Endothelial cell of umbilical vein (primary cell): ENCODE measurements at regions not wholly inside any gene's neighbourhood (a gene's known extent, or its start where the extent isn't known, plus 50 kb on each side); places are given as distances from the start of the nearest gene placed in this dataset.
"Not testable (repeated sequence)": the region's sequence is repeated elsewhere in the genome, so short reads cannot be mapped to it uniquely, and the experiment has no call there.

ENCODE experiments used
- CTCF ChIP-seq, 2 donors: IDR thresholded peaks; 1 replicate in 1 of 2; 2 replicates in 1 of 2; pipeline ENCODE4 v1.5.1; 2011; ENCODE audit warnings: low read length in 2 of 2, mild to moderate bottlenecking in 2 of 2, moderate library complexity in 2 of 2, control low read depth in 1 of 2, inconsistent platforms in 1 of 2, low read depth in 1 of 2; ENCODE audit not compliant: insufficient read depth in 1 of 2; ENCODE audit errors: extremely low read depth in 1 of 2
- EZH2 ChIP-seq: IDR thresholded peaks from 2 replicates; pipeline ENCODE4 v1.6.1; 2012; ENCODE audit warnings: borderline replicate concordance, low read depth, mild to moderate bottlenecking, moderate library complexity, low read length, inconsistent platforms; ENCODE audit not compliant: severe bottlenecking
- FOS ChIP-seq: IDR thresholded peaks from 2 replicates; pipeline ENCODE4 v1.6.1; 2011; ENCODE audit warnings: mild to moderate bottlenecking, low read length, moderate library complexity, borderline replicate concordance; ENCODE audit not compliant: insufficient read depth
- POLR2A ChIP-seq: IDR thresholded peaks from 2 replicates; pipeline ENCODE4 v1.6.1; 2012; ENCODE audit warnings: low read depth, mild to moderate bottlenecking, control low read depth, low read length
- POLR2AphosphoS5 ChIP-seq: IDR thresholded peaks from 2 replicates; pipeline ENCODE4 v1.6.1; 2012; ENCODE audit warnings: low read depth, mild to moderate bottlenecking, control low read depth, low read length, moderate library complexity; ENCODE audit not compliant: insufficient read depth

DNA sequence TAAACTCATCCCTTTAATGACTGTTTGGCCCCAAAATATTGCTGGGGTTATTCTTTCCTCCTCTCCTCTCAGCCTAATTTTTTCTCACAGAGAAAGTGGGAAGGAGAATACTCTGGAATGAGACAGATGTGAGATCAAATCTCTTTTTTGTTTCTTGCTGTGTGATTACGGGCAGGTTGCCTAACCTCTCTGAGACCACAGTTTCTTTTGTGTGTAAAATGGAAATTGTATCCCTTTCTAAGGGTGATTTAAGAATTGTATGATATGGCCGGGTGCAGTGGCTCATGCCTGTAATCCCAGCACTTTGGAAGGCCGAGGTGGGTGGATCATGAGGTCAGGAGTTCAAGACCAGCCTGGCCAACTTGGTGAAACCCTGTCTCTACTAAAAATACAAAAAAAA, 111.5 kb upstream of the MRPS22 start:
- not testable (repeated sequence) for TF ChIP-seq CTCF (IDR thresholded peaks at IDR 0.05; ENCODE audit: extremely low read depth in 1 of 2, insufficient read depth in 1 of 2, low read depth in 1 of 2, low read length in 2 of 2); POLR2AphosphoS5; EZH2; POLR2A; FOS
